AG04450 (cell line): ENCODE measurements at regions not wholly inside any gene's neighbourhood (a gene's known extent, or its start where the extent isn't known, plus 50 kb on each side); places are given as distances from the start of the nearest gene placed in this dataset.

Experiments used
- CTCF ChIA-PET: fragments of 300-600, 350-600 bp; formaldehyde crosslinking; extraction: SDS; loops from one replicate; lab custom pipeline; 2022; ENCODE audit warnings: antibody characterized with exemption, inconsistent platforms; lab: Charles Lee
- POLR2A ChIA-PET: fragments of 350-600 bp; formaldehyde crosslinking; extraction: SDS; loops from one replicate; lab custom pipeline; 2021; ENCODE audit warnings: antibody characterized with exemption, inconsistent platforms; lab: Yijun Ruan, JAX
- DNase-seq: peaks from one replicate; pipeline ENCODE4 v3.0.0-alpha.2; 2011; ENCODE audit warnings: low read depth, low spot score
- H3K27ac ChIP-seq: one replicate; pipeline ENCODE4 v1.5.1; 2012; ENCODE audit warnings: low read depth, low read length, control low read depth
- H3K27me3 ChIP-seq: one replicate; pipeline ENCODE4 v1.6.0; 2012; ENCODE audit warnings: low read length; ENCODE audit not compliant: control insufficient read depth, insufficient read depth
- H3K4me3 ChIP-seq: 2 replicates; pipeline ENCODE4 v1.5.1; 2011; ENCODE audit warnings: mild to moderate bottlenecking, low read depth, low read length, control low read depth
- H3K9me3 ChIP-seq: 2 replicates; pipeline ENCODE4 v1.5.1; 2012; ENCODE audit warnings: low read length; ENCODE audit not compliant: control insufficient read depth, insufficient read depth
- CTCF ChIP-seq: IDR thresholded peaks from 2 replicates; pipeline ENCODE4 v1.5.1; 2011; ENCODE audit warnings: low read depth, low read length, control low read depth, inconsistent platforms

- no peak for DNase-seq
- POLR2A ChIA-PET: no interaction called here
These were observed 273.3 kb upstream of the ANKRD55 start for GRCh38 chr5:56506211-56506965.

GRCh38 chr5:56503929-56504328 lies 270.8 kb upstream of the ANKRD55 start:
- Histone ChIP-seq H3K27me3 (no peaks in the 10 kb centered on the region), H3K9me3 (no peaks in the 10 kb centered on the region; the same call in 1 of the 2 replicates), H3K27ac (no peak overlapping the region), H3K4me3 (no peak overlapping the region)
- ChIA-PET POLR2A (no interaction called here), CTCF (interaction anchor here (1.3 kb wide), 1 partner anchor 60 kb away, joined by 3 read pairs; no protein-coding TSS in a partner anchor)
- no peak for DNase-seq
- TF ChIP-seq CTCF: no peak

More at GRCh38 chr5:56506211-56506965, 273.3 kb upstream of the ANKRD55 start:
- Histone ChIP-seq H3K27me3 (no peaks in the 10 kb centered on the region), H3K4me3 (no peak overlapping the region), H3K9me3 (no peaks in the 10 kb centered on the region), H3K27ac (no peak overlapping the region)
- no peak for TF ChIP-seq CTCF
- CTCF ChIA-PET: no interaction called here

DNA sequence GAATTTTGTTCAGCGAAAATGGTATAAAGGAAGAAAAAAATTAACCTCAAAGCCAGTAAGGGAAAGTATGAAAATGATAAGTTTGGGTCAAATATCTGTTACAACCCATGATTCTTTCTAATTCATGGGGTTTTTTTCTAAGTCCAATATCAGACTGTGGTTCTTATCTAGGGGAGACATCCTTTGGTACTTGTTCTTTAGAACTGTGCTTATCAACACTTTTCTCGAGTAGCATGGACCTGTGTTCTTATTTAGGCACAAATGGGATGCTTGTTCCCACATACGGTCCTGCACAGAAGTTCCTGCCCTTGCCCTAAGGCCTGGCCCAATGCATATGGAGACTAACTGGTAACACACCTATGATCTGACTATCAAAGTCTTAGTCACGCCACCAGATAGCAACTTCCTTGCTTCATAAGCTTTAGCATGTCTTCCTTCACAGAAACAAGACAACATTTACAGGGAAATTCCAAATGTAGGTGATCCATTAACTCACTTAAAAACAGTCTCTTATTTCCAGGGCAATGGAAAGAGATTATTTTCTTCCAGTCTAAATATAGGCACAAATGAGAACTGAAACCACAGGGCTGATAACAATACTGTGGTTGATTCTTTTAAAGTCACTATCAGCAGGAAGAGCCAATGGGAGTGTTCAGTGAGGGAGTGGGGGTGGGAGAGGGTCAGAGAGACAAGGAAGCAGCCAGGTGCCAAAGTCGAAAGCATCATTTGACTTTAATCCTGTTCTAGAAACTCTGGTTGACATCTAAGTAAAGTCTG lies 268.8 kb upstream of the ANKRD55 start:
- peaks cover 5% of the 10 kb centered on the region; the same call in 1 of the 2 replicates for H3K9me3 ChIP-seq
- no peak overlapping the region for H3K27ac ChIP-seq
- ChIA-PET POLR2A (no interaction called here), CTCF (interaction anchor here (0.6 kb wide), 1 partner anchor 370 kb away, joined by 3 read pairs; no protein-coding TSS in a partner anchor)
- TF ChIP-seq CTCF: no peak
- H3K4me3 ChIP-seq: no peak overlapping the region
- DNase-seq: no peak
- H3K27me3 ChIP-seq: no peaks in the 10 kb centered on the region

DNA sequence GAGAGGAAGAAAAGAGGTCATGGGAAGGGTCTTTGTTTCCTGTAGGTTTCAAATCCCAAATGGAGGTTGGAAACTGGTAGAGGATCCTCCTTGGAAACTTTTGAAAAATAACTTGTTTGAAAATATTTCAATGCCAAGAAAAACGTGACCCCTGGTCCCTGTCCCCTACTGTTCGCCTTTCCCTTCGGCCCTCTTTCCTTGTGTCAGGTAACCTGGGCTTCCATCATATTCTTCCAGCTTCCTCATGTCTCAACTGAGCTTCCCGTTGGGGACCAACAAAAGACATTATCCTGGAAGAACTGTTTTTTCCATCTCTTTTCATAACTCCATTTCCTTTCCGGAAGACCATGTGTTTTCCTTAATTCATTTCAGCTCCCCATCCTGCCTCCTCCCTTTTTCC lies 266.8 kb upstream of the ANKRD55 start:
- Histone ChIP-seq H3K27ac (no peak overlapping the region), H3K27me3 (no peaks in the 10 kb centered on the region), H3K9me3 (peaks cover 5% of the 10 kb centered on the region; the same call in 1 of the 2 replicates), H3K4me3 (no peak overlapping the region)
- no peak for DNase-seq
- ChIA-PET POLR2A (no interaction called here), CTCF (no interaction called here)
- TF ChIP-seq CTCF: no peak

GRCh38 chr5:56499491-56499890 lies 266.4 kb upstream of the ANKRD55 start:
- no peak for TF ChIP-seq CTCF
- ChIA-PET CTCF (no interaction called here), POLR2A (no interaction called here)
- Histone ChIP-seq H3K4me3 (no peak overlapping the region), H3K9me3 (peaks cover 5% of the 10 kb centered on the region; the same call in 1 of the 2 replicates), H3K27me3 (no peaks in the 10 kb centered on the region), H3K27ac (no peak overlapping the region)
- no peak for DNase-seq
